RWPE1 (cell line): ENCODE measurements at regions not wholly inside any gene's neighbourhood (a gene's known extent, or its start where the extent isn't known, plus 50 kb on each side); places are given as distances from the start of the nearest gene placed in this dataset.
"Not testable (repeated sequence)": the region's sequence is repeated elsewhere in the genome, so short reads cannot be mapped to it uniquely, and the experiment has no call there.

Experiments
- CTCF ChIA-PET: fragments of 350-600 bp; sonication (Branson Sonifier 250); formaldehyde crosslinking; extraction: SDS; loops from one replicate; lab custom pipeline; 2021; lab: Yijun Ruan, JAX
- POLR2A ChIA-PET: fragments of 400-600 bp; formaldehyde crosslinking; extraction: SDS; loops from one replicate; lab custom pipeline; 2020; ENCODE audit warnings: antibody characterized with exemption; ENCODE audit not compliant: low non-redundant PET; lab: Yijun Ruan, JAX
- DNase-seq: peaks from one replicate; pipeline ENCODE4 v3.0.0; 2012; ENCODE audit warnings: low spot score
- H3K27ac ChIP-seq: fragments of 450-650 bp; 2 replicates; pipeline ENCODE4 v1.5.1; 2017
- TF ChIP-seq, protein P1 (sequence below): fragments of 450-650 bp; conservative IDR thresholded peaks from 2 replicates; pipeline ENCODE4 v1.5.1; 2017; ENCODE audit warnings: low read depth, mild to moderate bottlenecking

DNA sequence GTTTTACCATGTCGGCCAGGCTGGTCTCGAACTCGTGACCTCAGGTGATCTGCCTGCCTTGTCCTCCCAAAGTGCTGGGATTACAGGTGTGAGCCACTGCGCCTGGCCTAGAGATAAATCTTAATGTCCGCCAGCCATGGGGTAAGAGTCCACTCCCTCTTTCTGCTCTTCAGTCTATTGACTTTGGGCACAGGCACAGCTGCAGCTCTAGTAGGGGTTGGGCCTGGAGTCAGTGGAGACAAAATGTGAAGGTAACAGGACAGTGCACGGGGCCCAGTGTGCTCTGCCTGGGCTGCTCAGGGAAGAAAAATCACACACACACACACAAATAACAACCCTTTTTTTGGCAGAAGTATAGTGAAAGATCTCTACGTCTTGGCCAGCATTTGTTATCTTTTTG, 209.5 kb downstream of the NPIPA7 start:
- H3K27ac ChIP-seq, DNase-seq, CTCF ChIA-PET, POLR2A ChIA-PET: not testable (repeated sequence)

DNA sequence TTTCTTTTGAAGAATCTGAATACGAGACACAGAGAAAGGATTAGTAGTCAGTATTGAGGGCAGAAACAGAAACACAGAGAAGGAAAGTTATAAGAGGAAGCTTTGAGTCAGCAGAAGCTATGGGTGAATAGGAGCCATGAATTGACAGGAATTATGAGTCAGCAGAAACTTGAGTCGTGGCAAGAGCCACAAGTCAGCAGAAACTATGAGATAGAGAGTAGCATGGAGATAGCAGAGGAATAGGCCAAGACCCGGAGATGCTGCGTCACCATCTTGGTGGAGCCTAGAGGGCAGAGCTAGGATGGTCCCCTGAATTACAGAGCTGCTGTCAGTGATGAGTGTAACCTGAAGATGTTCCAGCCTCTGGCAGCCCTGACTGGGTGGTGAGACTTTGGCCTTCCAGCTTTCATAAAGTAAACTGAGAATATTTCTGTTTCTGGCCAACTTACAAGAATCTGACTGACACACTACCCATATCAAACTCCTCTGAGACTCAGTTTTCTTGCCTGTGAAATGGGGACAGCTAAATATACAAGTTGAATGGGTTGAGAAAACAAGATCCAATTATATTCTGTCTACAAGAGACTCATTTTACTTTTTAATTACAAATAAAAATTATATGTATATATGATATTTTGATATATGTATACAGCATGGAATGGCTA, 211.8 kb downstream of the NPIPA7 start:
- CTCF ChIA-PET, POLR2A ChIA-PET, H3K27ac ChIP-seq, DNase-seq: not testable (repeated sequence)

DNA sequence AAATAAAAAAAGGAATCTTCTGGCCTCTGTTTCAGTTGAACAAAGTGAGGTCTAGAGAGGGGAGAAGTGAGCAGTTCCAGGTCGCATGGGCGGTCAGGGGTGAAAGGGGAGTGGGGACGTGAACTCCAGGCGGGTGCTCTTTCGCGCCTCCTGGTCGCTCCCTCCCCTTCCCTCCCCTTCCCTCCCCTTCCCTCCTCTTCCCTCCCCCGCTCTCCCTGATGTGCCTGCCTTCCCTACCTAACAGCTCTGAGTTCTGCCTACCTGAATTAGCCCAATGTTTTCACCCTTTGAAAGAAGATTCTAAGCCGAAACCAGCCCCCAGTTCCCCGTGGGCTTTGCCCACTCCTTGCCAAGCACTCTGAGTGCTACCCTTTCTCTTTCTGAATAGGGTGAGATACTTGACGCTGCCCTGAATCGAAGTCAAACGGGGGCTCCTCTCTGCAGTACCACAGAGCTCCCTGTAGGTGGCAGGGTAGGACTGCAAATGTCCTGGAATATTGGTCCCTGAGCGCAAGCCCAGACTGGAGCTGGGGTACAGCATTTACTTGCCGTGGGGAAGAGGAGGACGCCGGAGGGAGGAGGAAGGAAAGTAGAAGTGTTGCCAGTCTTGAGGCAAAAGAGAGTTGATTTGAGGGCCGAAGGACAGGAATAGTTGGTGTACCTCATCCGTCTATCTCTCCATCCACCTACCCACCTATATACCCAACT, 214.4 kb downstream of the NPIPA7 start:
- POLR2A ChIA-PET, DNase-seq, CTCF ChIA-PET, H3K27ac ChIP-seq: not testable (repeated sequence)
- TF ChIP-seq, protein P1, sequence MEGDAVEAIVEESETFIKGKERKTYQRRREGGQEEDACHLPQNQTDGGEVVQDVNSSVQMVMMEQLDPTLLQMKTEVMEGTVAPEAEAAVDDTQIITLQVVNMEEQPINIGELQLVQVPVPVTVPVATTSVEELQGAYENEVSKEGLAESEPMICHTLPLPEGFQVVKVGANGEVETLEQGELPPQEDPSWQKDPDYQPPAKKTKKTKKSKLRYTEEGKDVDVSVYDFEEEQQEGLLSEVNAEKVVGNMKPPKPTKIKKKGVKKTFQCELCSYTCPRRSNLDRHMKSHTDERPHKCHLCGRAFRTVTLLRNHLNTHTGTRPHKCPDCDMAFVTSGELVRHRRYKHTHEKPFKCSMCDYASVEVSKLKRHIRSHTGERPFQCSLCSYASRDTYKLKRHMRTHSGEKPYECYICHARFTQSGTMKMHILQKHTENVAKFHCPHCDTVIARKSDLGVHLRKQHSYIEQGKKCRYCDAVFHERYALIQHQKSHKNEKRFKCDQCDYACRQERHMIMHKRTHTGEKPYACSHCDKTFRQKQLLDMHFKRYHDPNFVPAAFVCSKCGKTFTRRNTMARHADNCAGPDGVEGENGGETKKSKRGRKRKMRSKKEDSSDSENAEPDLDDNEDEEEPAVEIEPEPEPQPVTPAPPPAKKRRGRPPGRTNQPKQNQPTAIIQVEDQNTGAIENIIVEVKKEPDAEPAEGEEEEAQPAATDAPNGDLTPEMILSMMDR = peak; percentile 50

DNA sequence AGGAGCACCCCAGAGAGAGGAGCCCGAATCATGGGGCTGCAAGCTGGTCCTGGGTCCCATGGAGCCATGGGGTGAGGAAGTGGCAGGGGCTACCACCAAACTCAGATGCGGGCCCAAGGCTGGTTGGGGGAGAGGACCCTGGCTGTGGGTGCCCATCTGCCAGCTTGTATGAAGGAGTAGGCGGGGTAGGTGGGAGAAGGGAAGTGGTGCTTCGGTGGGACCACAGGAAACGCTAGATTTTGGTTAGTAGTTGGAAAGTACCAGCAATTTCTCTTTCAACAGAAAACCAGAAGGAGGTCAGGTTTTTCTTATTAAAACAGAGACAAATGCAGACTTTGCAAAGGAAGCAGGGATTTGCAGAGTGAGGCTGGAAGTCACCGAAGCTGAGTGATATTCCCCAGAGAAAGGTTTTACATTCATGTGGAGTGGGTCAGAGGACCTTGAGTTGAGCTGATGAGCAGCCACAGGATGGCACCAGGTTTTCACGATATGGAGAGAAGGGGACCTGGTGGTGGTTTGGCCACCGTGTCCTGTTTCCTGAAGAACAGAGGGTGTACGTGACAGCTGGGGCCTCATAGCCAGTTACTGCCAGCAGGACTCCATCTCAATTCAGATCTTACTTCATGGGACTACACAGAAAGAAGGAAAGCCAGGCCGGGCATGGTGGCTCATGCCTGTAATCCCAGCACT, 216.2 kb downstream of the NPIPA7 start:
- POLR2A ChIA-PET, DNase-seq, H3K27ac ChIP-seq: not testable (repeated sequence)
- CTCF ChIA-PET = interaction anchor here (0.6 kb wide), 1 partner anchor 754 kb away, joined by 3 read pairs; no protein-coding TSS in a partner anchor

DNA sequence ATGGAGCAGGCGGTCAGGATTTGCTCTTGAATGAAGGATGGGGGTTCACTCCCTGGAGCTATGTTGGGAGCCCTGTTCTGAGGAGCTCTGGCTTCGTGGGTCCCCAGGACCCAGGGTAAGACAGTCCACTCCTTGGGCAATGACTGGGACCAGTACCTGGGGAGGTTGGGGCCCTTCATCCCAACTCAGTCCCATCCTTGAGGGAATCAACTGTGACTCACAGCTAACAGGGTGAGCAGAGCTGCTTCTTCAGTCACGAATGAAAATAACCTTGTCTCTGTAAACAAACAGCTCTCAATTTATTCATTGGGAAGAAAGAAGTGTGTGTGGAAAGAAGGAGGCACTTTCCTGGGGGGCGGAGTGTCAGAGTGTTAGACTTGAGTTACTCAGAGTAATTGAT, 222.3 kb downstream of the NPIPA7 start:
- POLR2A ChIA-PET, H3K27ac ChIP-seq, DNase-seq, CTCF ChIA-PET: not testable (repeated sequence)

DNA sequence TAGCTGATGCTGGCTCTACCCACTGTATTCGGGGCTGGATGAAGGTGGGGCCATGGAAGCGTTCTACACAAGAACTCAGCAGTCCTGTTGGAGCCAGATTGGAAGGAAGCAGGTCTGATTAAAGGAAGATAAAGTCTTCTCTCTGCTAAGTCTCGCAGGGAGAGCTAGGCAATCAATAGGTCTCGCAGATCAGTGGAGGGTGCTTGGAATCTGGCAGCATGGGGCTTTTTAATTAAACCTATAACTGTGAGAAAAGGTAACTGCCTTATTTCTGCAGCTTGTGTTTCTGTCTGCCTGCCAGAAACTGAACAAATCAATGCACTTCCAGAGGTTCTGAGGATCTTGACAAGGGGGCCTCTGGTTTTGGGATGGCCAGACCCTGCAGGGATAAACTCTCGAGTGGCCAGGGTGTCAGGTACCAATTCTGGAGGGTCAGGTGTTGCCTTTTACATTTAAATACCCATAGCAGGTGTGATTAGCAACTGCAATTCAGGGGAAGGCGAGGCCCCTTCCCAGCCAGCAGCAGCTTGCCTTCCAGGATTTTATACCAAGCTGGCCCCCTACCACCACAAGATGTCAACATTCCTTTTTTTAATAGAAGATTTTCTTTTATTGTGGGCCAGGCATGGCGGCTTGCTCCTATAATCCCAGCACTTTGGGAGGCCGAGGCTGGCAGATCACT, 228.6 kb downstream of the NPIPA7 start:
- POLR2A ChIA-PET, DNase-seq, CTCF ChIA-PET, H3K27ac ChIP-seq: not testable (repeated sequence)

DNA sequence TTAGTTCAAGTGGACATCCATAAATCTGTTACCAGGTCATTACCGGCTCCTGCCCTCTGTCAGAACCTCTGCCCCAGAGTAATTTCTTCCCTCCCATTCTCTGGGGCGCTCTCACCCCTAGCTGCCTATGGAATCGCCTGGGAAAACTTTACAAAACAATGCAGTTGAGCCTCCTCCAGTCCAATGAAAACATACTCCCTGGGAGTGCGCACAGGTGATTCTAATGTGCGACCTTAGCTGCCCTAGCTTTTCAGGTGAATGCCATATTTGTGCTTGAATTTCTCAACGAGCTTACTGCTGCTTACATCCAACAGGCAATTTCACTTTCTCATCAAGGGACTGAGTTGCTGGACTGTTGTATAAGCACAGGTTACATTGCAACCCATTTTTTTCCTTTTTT, 230.7 kb downstream of the NPIPA7 start:
- CTCF ChIA-PET, POLR2A ChIA-PET, DNase-seq, H3K27ac ChIP-seq: not testable (repeated sequence)

DNA sequence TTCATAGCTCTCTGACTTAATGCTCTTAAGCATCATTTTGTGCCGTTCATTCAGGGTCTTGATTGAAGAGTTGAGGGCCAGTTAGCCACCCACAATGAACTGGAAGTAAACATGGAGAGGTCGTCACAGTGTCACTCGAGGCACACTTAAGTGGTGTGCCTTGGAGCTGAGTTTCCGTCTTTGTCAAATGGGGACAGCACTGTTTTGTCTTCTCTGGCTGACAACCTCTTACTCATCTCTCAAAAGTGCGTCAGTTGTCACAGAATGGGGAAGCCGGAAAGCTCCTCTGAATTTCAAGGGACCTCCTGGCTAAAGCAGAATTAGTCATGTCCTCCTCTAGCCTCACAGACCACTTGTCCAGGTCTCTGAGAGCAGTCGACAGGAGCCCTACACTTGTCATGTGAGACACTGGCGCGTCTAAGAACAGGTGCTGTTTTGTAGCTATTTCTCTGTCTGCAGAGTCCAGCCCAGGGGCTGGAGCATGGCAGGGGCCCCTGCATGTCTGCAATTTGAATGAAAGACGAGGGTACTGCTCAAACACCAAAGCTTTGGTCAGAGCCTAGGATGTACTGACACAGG, 231.5 kb downstream of the NPIPA7 start:
- POLR2A ChIA-PET = not testable (repeated sequence)

DNA sequence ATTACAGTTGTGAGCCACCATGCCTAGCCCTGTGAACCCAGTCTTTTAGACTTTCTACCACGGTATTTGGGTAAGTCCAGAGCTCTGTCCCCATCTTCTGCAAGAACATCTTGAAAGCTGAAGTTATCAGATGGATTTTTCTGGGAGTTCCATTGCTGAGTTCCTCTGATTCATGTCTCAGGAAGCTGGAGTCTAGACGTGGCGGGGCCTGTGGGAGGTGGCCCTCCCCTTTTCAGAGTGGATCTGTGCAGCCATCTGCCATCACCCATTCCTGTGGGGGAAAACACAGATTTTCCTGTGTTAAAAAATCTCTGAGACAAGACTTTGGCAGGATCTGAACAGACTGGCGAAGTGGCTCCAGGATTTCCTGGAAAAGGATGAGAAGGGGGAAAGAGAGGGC, 234.3 kb downstream of the NPIPA7 start:
- H3K27ac ChIP-seq, DNase-seq, POLR2A ChIA-PET, CTCF ChIA-PET: not testable (repeated sequence)

More for the DNA sequence above, 231.5 kb downstream of the NPIPA7 start:
- CTCF ChIA-PET, H3K27ac ChIP-seq, DNase-seq: not testable (repeated sequence)

DNA sequence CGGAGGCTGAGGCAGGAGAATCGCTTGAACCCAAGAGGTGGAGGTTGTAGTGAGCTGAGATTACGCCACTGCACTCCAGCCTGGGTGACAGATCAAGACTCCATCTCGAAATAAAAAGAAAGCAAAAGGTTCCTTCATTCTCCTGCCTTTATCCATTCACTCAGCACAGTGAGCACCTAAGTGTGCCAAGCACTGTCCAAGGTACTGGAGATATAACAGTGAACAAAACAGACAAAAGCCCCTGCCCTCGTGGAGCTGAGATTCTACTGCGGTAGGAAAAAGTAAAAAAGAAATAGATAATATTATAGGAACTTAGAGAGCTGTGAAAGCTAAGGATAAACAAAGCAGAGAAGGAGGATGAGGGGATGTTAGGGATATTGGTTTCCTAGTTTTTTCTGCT, 235.5 kb downstream of the NPIPA7 start:
- POLR2A ChIA-PET, CTCF ChIA-PET, DNase-seq, H3K27ac ChIP-seq: not testable (repeated sequence)

DNA sequence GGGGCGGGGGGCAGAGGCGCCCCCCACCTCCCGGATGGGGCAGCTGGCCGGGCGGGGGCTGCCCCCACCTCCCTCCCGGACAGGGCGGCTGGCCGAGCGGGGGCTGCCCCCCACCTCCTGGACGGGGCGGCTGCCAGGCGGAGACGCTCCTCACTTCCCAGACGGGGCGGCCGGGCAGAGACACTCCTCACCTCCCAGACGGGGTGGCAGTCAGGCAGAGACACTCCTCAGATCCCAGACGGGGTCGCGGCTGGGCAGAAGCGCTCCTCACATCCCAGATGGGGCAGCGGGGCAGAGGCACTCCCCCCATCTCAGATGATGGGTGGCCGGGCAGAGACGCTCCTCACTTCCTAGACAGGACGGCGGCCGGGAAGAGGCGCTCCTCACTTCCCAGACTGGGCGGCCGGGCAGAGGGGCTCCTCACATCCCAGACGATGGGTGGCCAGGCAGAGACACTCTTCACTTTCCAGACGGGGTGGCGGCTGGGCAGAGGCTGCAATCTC, 240.1 kb downstream of the NPIPA7 start:
- CTCF ChIA-PET, POLR2A ChIA-PET, H3K27ac ChIP-seq, DNase-seq: not testable (repeated sequence)

DNA sequence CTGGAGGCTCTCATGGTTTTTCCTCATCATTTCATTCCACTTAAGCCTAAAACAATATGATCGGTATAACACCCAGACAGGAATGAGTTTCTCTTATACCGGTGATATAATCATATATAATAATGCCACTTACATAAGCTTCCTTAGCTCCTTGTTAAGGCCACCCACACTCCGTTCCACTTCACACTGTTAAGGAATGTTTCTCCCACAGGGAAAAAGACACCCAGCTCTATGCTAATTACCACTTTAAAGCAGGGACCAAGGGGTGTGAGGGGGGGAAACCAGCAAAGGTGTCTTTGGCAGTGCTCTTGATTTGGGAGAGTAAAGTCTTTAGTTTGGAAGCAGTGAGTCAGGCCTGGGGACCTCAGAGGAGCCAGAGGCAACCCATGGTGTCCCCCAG, 245.4 kb downstream of the NPIPA7 start:
- H3K27ac ChIP-seq, POLR2A ChIA-PET, DNase-seq, CTCF ChIA-PET: not testable (repeated sequence)

DNA sequence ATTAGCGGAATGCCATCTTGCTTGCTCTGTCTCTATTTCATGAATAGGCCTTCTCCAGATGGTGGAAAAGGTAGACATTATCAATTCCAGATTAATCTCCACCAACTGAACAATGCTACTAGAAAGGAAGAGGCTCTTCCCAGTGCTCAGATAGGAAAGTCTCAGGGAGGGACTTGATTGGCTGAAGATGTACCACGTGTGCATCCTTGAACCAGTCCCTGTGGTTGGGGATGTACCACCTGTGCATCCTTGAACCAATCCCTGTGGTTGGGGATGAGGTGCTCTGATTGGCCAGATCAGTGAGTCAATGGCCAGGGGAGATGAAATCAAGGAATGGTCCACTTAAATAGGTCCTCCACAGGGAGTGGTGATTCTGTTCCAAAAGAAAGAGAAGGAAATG, 246.2 kb downstream of the NPIPA7 start:
- CTCF ChIA-PET, POLR2A ChIA-PET, H3K27ac ChIP-seq, DNase-seq: not testable (repeated sequence)

DNA sequence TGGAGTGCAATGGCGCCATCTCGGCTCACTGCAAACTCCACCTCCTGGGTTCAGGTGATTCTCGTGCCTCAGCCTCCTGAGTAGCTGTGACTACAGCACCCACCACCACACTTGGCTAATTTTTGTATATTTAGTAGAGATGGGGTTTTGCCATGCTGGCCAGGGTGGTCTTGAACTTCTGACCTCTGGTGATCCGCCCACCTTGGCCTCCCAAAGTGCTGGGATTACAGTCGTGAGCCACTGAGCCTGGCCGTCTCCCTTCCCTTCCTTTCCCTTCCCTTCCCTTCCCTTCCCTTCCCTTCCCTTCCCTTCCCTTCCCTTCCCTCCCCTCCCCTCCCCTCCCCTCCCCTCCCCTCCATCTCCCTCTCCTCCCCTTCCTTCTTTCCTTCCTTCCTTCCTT, 248.9 kb downstream of the NPIPA7 start:
- H3K27ac ChIP-seq, DNase-seq, CTCF ChIA-PET, POLR2A ChIA-PET: not testable (repeated sequence)

DNA sequence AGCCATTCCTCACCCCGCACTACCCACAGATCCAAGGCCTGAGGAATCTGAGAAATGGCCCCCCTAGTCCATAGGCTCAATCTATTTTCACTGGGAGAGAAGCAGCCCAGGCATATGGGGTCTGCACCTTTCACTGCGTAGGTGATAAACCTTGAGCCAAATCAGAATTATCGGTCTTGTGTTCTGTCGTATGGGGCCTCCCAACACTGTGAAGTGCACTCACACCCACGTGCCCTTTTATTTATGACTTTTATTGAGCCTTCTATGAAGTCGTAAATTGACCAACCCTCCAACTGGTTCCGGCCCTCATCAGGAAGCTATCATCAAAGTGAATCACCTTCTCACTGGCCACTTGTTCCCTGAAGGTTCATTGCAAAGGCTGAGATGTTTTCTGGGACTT, 259.3 kb downstream of the NPIPA7 start:
- CTCF ChIA-PET, DNase-seq, POLR2A ChIA-PET, H3K27ac ChIP-seq: not testable (repeated sequence)
